T-helper 22 cell (primary cell): ENCODE measurements at regions not wholly inside any gene's neighbourhood (a gene's known extent, or its start where the extent isn't known, plus 50 kb on each side); places are given as distances from the start of the nearest gene placed in this dataset.
"Not testable (repeated sequence)": the region's sequence is repeated elsewhere in the genome, so short reads cannot be mapped to it uniquely, and the experiment has no call there.

Experiments used
- DNase-seq: peaks from one replicate; pipeline ENCODE4 v3.0.0-alpha.2; 2020; ENCODE audit warnings: low read depth

GRCh38 chr12:67535176-67535575 is 113.4 kb upstream of the DYRK2 start:
- DNase-seq: no peak

DNA sequence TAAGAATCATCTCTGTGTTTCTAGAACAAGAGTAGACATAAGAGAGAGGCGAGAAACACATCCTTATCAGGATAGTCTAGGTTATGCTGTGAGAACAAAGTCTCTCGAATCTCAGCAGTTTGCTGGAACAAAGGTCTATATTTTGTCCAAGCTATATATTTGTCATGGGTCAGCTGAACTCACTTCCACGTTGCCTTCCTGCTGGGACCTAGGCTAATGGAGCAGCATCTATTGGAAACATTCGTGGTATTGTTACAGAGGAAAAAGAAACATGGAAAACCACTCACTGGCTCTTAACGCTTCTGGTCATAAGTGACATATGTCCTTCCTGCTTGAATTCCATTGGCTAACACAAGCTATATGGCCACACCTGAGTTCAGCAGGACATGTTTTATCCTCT is 112.6 kb upstream of the DYRK2 start:
- DNase-seq: no peak

- no peak for DNase-seq
Measured at GRCh38 chr12:67539329-67539728, 109.2 kb upstream of the DYRK2 start.

GRCh38 chr12:67539946-67540345 is 108.6 kb upstream of the DYRK2 start:
- DNase-seq: no peak

- DNase-seq: no peak
Measured at GRCh38 chr12:67540920-67541624, 107.5 kb upstream of the DYRK2 start.

DNA sequence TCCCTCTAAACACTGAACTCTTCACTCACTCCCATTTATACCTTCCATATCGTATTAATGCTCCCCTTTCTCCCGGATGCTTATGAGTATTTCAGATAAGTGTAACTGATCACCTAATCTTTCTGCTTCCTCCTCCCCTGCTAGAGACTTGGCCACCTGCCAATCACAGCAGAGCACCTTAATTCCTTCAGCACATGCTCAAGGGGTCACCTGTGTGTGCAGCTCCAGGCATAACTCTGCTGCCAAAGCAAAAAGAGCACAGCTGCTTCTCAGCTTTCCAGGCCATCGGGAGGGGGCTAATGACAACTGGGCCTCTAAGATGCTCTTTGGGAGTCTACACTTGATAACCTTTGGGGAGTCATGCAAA is 106.9 kb upstream of the DYRK2 start:
- no peak for DNase-seq

DNA sequence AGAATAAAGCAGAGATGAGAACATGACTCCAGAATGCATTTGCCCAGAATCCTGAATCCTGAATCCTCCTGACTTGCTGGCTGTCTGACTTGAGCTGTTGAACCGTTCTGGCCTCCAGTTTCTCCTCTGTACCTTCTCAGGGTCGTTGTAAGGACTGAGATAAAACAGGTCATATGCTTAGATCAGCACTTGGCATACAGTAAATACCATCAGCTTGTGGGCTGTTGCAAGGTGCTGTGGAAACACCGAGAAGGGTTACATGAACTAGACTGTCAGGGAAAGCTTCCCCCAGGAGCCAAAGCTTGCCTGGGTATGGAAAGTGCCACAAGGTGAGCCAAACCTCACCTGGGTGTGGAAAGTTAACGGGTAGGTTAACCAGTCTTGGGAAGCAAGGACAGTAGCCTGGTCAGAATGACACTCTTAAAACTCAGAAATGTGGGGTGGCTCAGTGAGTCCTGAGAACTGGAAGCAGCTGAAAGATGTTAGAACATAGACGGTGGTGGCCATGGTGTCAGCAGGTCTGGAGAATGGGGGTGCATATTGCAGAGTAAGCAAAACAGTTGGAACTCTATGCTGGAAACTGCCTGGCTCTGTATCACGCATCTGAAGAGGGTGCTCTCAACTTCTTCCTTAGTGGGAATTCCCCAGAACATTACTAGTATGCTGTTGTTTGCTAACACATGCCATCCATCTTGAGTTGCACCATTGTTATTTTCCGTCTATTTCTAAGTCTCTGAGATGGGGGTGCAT is 105.3 kb upstream of the DYRK2 start:
- DNase-seq: no peak

DNA sequence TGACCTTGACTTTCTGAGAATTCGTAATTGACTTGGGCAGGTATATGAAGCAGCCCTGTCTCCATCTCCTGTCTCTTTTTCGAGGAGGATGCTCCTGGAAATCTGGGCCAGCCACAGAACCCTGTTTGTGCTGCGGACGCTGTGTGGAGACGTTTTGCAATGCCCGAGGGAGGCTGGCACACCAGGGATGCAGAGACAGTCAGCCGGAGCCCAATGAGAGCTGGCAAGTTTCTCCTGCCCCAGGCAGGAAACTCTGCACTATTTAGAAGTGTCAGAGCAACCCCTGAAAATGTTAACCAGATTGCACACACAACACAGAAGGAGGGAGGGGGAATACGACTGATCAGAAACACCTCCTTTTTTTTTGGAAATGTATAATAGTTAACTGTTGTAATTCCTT is 103.2 kb upstream of the DYRK2 start:
- no peak for DNase-seq

DNA sequence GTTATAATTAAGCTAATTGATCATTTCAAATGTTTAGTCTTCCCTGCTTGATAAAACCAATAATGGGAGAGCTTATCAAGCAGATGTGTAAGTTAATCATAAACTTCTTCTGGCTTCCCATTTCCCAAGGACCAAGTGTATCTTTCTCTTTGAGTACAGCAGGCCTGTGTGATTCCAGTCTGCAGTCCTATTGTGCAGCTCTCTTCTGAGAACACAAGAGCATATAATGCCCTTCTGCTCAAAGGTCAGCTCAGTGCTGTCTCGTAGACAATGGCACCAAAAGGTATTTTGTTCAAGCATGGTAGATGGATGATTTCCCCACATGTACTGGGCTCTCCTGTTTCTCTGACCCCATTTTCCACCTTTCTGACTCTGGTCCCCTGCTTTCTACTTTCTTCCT is 101.8 kb upstream of the DYRK2 start:
- no peak for DNase-seq

DNA sequence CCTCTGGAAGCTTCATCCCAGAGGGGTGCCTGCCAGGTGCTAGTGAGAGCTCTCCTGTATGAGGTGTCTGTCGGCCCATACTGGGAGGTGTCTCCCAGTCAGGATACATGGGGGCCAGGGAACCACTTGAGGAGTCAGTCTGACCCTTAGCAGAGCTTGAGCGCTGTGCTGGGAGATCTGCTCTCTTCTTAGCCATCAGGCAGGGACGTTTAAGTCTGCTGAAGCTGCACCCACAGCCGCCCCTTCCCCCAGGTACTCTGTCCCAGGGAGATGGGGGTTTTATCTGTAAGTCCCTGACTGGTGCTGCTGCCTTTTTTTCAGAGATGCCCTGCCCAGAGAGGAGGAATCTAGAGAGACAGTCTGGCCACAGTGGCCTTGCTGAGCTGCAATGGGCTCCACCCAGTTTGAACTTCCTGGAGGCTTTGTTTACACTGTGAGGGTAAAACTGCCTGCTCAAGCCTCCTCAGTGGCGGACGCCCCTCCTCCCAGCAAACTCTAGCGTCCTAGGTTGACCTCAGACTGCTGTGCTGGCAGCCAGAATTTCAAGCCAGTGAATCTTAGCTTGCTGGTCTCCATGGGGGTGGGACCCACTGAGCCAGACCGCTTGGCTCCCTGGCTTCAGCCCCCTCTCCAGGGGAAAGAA is 93.3 kb upstream of the DYRK2 start:
- DNase-seq: not testable (repeated sequence)

DNA sequence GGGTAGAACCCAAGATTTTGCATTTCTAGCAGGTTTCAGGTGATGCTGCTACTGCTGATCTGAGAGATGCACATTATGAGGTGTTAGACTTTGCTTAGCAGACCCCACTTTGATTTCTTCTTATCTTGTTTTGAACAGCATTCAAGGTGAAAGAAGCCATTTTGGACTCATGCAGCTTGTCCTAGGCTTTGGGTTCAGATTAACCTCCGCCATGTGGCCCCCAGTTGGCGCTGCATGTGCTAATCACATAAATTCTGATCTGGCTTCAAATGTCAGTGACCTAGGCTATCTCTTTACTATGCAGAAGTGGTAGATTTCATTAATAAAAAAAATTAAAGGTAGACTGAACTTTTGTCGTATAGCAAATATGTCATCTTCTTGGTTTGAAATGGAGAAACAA is 89.8 kb upstream of the DYRK2 start:
- DNase-seq: no peak

DNA sequence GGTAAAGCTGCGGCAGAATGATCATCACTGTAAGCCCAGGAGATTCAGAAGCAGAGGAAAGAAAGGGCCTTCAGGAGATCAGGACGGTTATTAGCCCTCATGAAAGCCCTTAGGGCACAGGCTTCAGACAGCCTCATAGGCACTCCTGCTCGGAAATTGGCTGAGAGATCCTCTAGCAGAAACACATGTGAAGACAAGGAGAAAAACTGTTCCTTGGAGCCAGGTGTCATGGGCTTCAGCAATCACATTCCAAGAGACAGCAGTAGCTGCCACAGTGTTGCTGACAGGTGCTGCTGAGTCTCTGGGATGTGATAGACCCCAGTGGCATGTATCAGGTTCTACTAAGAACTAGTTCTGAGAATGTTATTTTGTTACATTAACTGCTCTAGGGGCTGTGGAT is 88.8 kb upstream of the DYRK2 start:
- DNase-seq: no peak

DNA sequence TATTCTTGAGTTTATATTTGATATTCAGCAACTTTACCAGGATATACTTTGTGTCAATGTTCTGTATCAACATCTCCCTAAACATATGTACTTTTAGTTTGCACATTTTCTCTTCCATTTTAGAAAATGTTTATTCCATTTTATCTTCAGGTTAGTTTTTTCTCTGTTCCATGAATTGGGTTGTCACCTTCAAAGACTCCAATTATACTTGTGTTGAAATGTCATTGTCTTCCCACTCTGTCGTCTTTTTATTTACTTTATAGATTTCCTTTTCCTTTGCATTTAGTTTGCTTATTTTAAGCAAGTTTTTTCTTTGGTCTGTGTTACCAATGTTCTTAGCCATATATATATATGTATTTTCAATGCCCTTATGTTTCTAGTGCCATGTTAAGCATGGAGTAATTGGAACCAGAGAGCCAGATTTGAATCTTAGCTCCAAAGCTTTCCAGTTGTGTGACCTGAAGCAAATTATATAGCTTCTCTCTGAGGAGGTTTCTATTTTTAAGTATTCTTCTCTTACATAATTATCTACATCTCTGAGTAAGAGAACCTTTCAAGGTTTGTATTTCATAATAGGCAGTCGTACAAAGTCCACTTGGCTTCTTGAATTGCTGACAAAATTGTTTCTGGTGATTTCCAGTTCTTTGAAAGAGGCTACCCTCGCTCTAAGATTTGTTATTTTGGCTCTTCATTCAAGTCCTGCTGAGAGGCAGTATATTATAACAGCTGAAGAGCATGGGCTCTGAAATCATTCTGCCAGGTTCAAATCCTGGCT is 85.8 kb upstream of the DYRK2 start:
- no peak for DNase-seq

DNA sequence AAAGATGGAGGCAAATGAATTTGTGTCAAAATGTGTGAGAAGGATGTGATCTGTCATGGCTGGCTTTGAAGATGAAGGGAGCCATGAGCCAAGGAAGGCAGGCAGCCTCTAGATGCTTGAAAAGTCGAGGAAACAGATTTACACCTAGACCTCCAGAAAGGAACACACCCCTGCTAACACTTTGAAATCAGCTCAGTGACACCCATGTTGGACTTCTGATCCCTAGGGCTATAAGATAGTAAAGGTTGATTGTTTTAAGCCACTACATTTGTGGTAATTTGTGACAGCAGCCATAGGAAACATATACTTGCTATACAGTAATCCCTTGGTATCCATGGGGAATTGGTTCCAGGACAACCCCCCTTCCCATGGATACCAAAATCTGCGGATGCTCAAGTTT is 80.5 kb upstream of the DYRK2 start:
- no peak for DNase-seq

DNA sequence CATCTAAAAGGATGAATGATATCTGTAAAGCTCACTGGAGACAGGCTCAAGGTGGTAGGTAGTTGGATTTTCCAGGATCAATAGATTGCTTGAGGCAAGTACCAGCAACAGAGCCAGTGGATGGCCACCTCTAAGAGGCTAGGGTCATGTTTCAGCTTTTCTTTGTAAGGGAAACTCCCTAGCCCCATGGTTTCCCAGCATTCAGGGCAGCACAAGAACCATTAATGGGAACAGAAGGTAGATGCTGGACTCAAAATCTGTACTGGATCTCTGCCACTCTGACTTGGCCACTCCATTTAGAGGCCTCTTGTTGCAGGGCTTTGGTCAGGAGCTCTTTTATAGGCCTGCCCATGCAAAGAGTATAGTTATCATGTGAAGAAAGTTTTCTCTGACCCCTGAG is 76.1 kb upstream of the DYRK2 start:
- no peak for DNase-seq

DNA sequence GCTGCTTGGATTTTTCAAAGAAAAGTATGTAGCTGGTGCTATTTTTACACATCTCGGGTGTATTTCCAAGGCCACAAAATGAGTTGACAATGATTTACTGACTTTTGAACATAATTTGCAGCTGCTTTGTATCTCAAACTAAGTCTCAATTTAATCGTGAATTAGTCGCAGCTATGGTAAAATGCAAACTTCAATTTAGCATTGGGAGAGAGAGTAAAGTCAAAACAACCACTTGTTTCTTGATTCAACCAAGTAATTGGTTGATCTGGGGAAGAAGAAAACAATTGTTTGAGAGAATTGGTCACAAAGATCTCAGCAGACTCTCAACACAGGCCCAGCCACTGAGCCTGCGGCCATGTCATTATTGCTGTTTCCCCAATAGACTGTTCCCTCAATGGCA is 75.0 kb upstream of the DYRK2 start:
- DNase-seq: no peak

GRCh38 chr12:67578976-67579661 is 69.4 kb upstream of the DYRK2 start:
- no peak for DNase-seq

- no peak for DNase-seq
Measured at GRCh38 chr12:67579662-67580003, 68.9 kb upstream of the DYRK2 start.

GRCh38 chr12:67582238-67582834 is 66.2 kb upstream of the DYRK2 start:
- no peak for DNase-seq

GRCh38 chr12:67582844-67583243 is 65.7 kb upstream of the DYRK2 start:
- no peak for DNase-seq

- DNase-seq: no peak
Measured at GRCh38 chr12:67586951-67587350, 61.6 kb upstream of the DYRK2 start.

DNA sequence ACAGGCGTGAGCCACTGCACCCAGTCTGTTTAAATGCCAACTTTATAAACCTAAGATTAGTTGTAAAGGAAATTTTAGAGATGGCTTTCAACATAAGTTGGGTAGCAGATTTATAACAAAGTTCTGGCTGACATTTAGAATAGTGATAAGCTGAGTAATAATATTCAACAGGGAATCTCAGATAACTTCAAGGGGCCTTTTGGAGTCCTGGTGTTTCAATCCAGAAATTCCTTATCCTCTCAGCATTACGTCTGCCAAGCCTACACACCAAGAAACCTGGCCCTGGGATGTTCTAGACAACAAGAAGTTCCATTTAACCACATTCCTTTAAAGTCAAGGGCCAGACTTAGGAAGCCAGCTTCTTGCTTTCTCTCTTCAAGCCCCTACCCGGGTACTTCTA is 59.5 kb upstream of the DYRK2 start:
- DNase-seq: no peak
